WTC11 (cell line): ENCODE measurements at regions not wholly inside any gene's neighbourhood (a gene's known extent, or its start where the extent isn't known, plus 50 kb on each side); places are given as distances from the start of the nearest gene placed in this dataset.

Experiments used
- ELF4 ChIP-seq: sonication (generic); formaldehyde crosslinking; IDR thresholded peaks from 2 replicates; pipeline ENCODE4 v1.8.1; 2022; ENCODE audit warnings: low read depth, mild to moderate bottlenecking, moderate library complexity, missing genetic modification reagents
- ESRRA ChIP-seq: sonication (generic); formaldehyde crosslinking; IDR thresholded peaks from 2 replicates; pipeline ENCODE4 v1.8.1; 2022; ENCODE audit warnings: mild to moderate bottlenecking, missing genetic modification reagents, borderline replicate concordance
- JUN ChIP-seq: sonication (generic); formaldehyde crosslinking; IDR thresholded peaks from 2 replicates; pipeline ENCODE4 v1.8.0; 2023; ENCODE audit warnings: mild to moderate bottlenecking, missing genetic modification reagents
- MYBL2 ChIP-seq: sonication (generic); formaldehyde crosslinking; IDR thresholded peaks from 2 replicates; pipeline ENCODE4 v1.8.1; 2023; ENCODE audit warnings: mild to moderate bottlenecking, moderate library complexity, missing genetic modification reagents
- NR2C2 ChIP-seq: sonication (generic); formaldehyde crosslinking; IDR thresholded peaks from 2 replicates; pipeline ENCODE4 v1.8.0; 2022; ENCODE audit warnings: mild to moderate bottlenecking, missing genetic modification reagents
- ZNF121 ChIP-seq: sonication (generic); formaldehyde crosslinking; IDR thresholded peaks from 2 replicates; pipeline ENCODE4 v1.8.0; 2023; ENCODE audit warnings: missing genetic modification reagents
- ZNF219 ChIP-seq: sonication (generic); formaldehyde crosslinking; IDR thresholded peaks from 2 replicates; pipeline ENCODE4 v1.8.0; 2023; ENCODE audit warnings: missing genetic modification reagents, mild to moderate bottlenecking, borderline replicate concordance
- TF ChIP-seq, protein P1 (sequence below): fragments of 200-600 bp; IDR thresholded peaks from 2 replicates; pipeline ENCODE4 v1.8.0; 2022; ENCODE audit warnings: antibody characterized with exemption
- TF ChIP-seq, protein P2 (sequence below): sonication (generic); formaldehyde crosslinking; IDR thresholded peaks from 2 replicates; pipeline ENCODE4 v1.8.1; 2022; ENCODE audit warnings: mild to moderate bottlenecking, missing genetic modification reagents, moderate library complexity, borderline replicate concordance
- TF ChIP-seq, protein P3 (sequence below): sonication (generic); formaldehyde crosslinking; IDR thresholded peaks from 2 replicates; pipeline ENCODE4 v1.8.1; 2023; ENCODE audit warnings: mild to moderate bottlenecking, missing genetic modification reagents, moderate library complexity
- TF ChIP-seq, protein P4 (sequence below): sonication (generic); formaldehyde crosslinking; IDR thresholded peaks from 2 replicates; pipeline ENCODE4 v1.8.0; 2022; ENCODE audit warnings: mild to moderate bottlenecking, missing genetic modification reagents
- TF ChIP-seq, protein P5 (sequence below): sonication (generic); formaldehyde crosslinking; IDR thresholded peaks from 2 replicates; pipeline ENCODE4 v1.8.1; 2022; ENCODE audit warnings: low read depth, mild to moderate bottlenecking, moderate library complexity, missing genetic modification reagents, borderline replicate concordance
- TF ChIP-seq, protein P6 (sequence below): sonication (generic); formaldehyde crosslinking; IDR thresholded peaks from 2 replicates; pipeline ENCODE4 v1.8.1; 2022; ENCODE audit warnings: low read depth, missing genetic modification reagents, borderline replicate concordance

DNA sequence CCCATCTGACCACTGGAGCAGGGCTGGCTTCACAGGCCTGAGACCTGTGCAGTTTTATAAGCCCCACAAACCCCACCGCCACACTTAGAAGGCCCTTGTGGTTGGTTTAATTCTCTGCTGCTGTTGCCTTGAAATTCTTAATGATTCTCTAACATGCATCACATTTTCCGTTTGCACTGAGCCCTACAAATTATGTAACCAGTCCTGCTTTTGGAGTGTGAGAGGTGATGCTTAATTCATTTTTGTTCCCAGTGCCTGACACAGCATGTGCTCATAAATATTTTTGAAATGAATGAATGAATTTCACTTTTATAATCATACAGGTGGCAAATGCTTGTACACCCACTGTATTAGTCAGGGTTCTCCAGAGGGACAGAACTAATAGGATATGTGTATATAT lies 52.8 kb upstream of the PLXNC1 start:
- TF ChIP-seq JUN (CRISPR knock-in tag) (no peak), ESRRA (CRISPR knock-in tag) (no peak), MYBL2 (CRISPR knock-in tag) (no peak), ZNF219 (CRISPR knock-in tag) (no peak), ZNF121 (CRISPR knock-in tag) (no peak), NR2C2 (CRISPR knock-in tag) (no peak), ELF4 (CRISPR knock-in tag) (no peak)
- TF ChIP-seq, protein P1, sequence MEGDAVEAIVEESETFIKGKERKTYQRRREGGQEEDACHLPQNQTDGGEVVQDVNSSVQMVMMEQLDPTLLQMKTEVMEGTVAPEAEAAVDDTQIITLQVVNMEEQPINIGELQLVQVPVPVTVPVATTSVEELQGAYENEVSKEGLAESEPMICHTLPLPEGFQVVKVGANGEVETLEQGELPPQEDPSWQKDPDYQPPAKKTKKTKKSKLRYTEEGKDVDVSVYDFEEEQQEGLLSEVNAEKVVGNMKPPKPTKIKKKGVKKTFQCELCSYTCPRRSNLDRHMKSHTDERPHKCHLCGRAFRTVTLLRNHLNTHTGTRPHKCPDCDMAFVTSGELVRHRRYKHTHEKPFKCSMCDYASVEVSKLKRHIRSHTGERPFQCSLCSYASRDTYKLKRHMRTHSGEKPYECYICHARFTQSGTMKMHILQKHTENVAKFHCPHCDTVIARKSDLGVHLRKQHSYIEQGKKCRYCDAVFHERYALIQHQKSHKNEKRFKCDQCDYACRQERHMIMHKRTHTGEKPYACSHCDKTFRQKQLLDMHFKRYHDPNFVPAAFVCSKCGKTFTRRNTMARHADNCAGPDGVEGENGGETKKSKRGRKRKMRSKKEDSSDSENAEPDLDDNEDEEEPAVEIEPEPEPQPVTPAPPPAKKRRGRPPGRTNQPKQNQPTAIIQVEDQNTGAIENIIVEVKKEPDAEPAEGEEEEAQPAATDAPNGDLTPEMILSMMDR: no peak
- TF ChIP-seq, protein P2, sequence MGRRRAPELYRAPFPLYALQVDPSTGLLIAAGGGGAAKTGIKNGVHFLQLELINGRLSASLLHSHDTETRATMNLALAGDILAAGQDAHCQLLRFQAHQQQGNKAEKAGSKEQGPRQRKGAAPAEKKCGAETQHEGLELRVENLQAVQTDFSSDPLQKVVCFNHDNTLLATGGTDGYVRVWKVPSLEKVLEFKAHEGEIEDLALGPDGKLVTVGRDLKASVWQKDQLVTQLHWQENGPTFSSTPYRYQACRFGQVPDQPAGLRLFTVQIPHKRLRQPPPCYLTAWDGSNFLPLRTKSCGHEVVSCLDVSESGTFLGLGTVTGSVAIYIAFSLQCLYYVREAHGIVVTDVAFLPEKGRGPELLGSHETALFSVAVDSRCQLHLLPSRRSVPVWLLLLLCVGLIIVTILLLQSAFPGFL (CRISPR knock-in tag): no peak
- TF ChIP-seq, protein P3, sequence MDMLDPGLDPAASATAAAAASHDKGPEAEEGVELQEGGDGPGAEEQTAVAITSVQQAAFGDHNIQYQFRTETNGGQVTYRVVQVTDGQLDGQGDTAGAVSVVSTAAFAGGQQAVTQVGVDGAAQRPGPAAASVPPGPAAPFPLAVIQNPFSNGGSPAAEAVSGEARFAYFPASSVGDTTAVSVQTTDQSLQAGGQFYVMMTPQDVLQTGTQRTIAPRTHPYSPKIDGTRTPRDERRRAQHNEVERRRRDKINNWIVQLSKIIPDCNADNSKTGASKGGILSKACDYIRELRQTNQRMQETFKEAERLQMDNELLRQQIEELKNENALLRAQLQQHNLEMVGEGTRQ (CRISPR knock-in tag): no peak
- TF ChIP-seq, protein P4, sequence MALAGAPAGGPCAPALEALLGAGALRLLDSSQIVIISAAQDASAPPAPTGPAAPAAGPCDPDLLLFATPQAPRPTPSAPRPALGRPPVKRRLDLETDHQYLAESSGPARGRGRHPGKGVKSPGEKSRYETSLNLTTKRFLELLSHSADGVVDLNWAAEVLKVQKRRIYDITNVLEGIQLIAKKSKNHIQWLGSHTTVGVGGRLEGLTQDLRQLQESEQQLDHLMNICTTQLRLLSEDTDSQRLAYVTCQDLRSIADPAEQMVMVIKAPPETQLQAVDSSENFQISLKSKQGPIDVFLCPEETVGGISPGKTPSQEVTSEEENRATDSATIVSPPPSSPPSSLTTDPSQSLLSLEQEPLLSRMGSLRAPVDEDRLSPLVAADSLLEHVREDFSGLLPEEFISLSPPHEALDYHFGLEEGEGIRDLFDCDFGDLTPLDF: no peak
- TF ChIP-seq, protein P5, sequence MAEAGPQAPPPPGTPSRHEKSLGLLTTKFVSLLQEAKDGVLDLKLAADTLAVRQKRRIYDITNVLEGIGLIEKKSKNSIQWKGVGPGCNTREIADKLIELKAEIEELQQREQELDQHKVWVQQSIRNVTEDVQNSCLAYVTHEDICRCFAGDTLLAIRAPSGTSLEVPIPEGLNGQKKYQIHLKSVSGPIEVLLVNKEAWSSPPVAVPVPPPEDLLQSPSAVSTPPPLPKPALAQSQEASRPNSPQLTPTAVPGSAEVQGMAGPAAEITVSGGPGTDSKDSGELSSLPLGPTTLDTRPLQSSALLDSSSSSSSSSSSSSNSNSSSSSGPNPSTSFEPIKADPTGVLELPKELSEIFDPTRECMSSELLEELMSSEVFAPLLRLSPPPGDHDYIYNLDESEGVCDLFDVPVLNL (CRISPR knock-in tag): no peak
- TF ChIP-seq, protein P6, sequence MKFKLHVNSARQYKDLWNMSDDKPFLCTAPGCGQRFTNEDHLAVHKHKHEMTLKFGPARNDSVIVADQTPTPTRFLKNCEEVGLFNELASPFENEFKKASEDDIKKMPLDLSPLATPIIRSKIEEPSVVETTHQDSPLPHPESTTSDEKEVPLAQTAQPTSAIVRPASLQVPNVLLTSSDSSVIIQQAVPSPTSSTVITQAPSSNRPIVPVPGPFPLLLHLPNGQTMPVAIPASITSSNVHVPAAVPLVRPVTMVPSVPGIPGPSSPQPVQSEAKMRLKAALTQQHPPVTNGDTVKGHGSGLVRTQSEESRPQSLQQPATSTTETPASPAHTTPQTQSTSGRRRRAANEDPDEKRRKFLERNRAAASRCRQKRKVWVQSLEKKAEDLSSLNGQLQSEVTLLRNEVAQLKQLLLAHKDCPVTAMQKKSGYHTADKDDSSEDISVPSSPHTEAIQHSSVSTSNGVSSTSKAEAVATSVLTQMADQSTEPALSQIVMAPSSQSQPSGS: no peak
